ENCODE measurements at regions not wholly inside any gene's neighbourhood (a gene's known extent, or its start where the extent isn't known, plus 50 kb on each side); places are given as distances from the start of the nearest gene placed in this dataset.

- Histone ChIP-seq H3K4me3 (ENCODE audit: low read depth in 1 of 2, low read length in 2 of 2) (no peak overlapping the region), H3K27me3 (ENCODE audit: low read depth, low read length) (no peaks in the 10 kb centered on the region), H3K27ac (ENCODE audit: low read length) (no peak overlapping the region), H3K36me3 (ENCODE audit: control insufficient read depth in 1 of 2, insufficient read depth in 2 of 2, low read length in 2 of 2) (no peaks in the 10 kb centered on the region), H3K9me3 (ENCODE audit: control insufficient read depth in 1 of 2, low read length in 2 of 2) (no peaks in the 10 kb centered on the region), H3K4me1 (ENCODE audit: control insufficient read depth in 1 of 2, insufficient read depth in 2 of 2, low read length in 2 of 2) (no peaks in the 10 kb centered on the region)
These were observed 844.3 kb upstream of the SEMA6D start for GRCh38 chr15:46872981-46873330.

- no peaks in the 10 kb centered on the region for H3K36me3 ChIP-seq (ENCODE audit: control insufficient read depth in 1 of 2, insufficient read depth in 2 of 2, low read length in 2 of 2)
- H3K9me3 ChIP-seq (ENCODE audit: control insufficient read depth in 1 of 2, low read length in 2 of 2), result peaks cover 0 to 2% of the 10 kb centered on the region in 2 donors
- H3K4me1 ChIP-seq (ENCODE audit: control insufficient read depth in 1 of 2, insufficient read depth in 2 of 2, low read length in 2 of 2), result no peaks in the 10 kb centered on the region
- no peak overlapping the region for H3K4me3 ChIP-seq (ENCODE audit: low read depth in 1 of 2, low read length in 2 of 2)
- no peaks in the 10 kb centered on the region for H3K27me3 ChIP-seq (ENCODE audit: low read depth, low read length)
- no peak overlapping the region for H3K27ac ChIP-seq (ENCODE audit: low read length)
These were observed 838.1 kb upstream of the SEMA6D start for GRCh38 chr15:46879032-46879770.

- Histone ChIP-seq H3K36me3 (ENCODE audit: control insufficient read depth in 1 of 2, insufficient read depth in 2 of 2, low read length in 2 of 2) (no peaks in the 10 kb centered on the region), H3K27me3 (ENCODE audit: low read depth, low read length) (no peaks in the 10 kb centered on the region), H3K4me3 (ENCODE audit: low read depth in 1 of 2, low read length in 2 of 2) (no peak overlapping the region), H3K4me1 (ENCODE audit: control insufficient read depth in 1 of 2, insufficient read depth in 2 of 2, low read length in 2 of 2) (no peaks in the 10 kb centered on the region), H3K27ac (ENCODE audit: low read length) (no peak overlapping the region), H3K9me3 (ENCODE audit: control insufficient read depth in 1 of 2, low read length in 2 of 2) (peaks cover 0 to 2% of the 10 kb centered on the region in 2 donors)
These were observed 836.5 kb upstream of the SEMA6D start for GRCh38 chr15:46880791-46881190.

- no peaks in the 10 kb centered on the region for H3K9me3 ChIP-seq (ENCODE audit: control insufficient read depth in 1 of 2, low read length in 2 of 2)
- no peak overlapping the region for H3K4me3 ChIP-seq (ENCODE audit: low read depth in 1 of 2, low read length in 2 of 2)
- no peaks in the 10 kb centered on the region for H3K27me3 ChIP-seq (ENCODE audit: low read depth, low read length)
- H3K27ac ChIP-seq (ENCODE audit: low read length), result no peak overlapping the region
- H3K36me3 ChIP-seq (ENCODE audit: control insufficient read depth in 1 of 2, insufficient read depth in 2 of 2, low read length in 2 of 2), result no peaks in the 10 kb centered on the region
- H3K4me1 ChIP-seq (ENCODE audit: control insufficient read depth in 1 of 2, insufficient read depth in 2 of 2, low read length in 2 of 2), result peaks cover 0 to 2% of the 10 kb centered on the region in 2 donors
These were observed 824.6 kb upstream of the SEMA6D start for GRCh38 chr15:46892621-46893160.

GRCh38 chr15:46894644-46895043, 822.7 kb upstream of the SEMA6D start:
- Histone ChIP-seq H3K27ac (ENCODE audit: low read length) (no peak overlapping the region), H3K9me3 (ENCODE audit: control insufficient read depth in 1 of 2, low read length in 2 of 2) (no peaks in the 10 kb centered on the region), H3K36me3 (ENCODE audit: control insufficient read depth in 1 of 2, insufficient read depth in 2 of 2, low read length in 2 of 2) (no peaks in the 10 kb centered on the region), H3K4me3 (ENCODE audit: low read depth in 1 of 2, low read length in 2 of 2) (no peak overlapping the region), H3K4me1 (ENCODE audit: control insufficient read depth in 1 of 2, insufficient read depth in 2 of 2, low read length in 2 of 2) (peaks cover 0 to 3% of the 10 kb centered on the region in 2 donors), H3K27me3 (ENCODE audit: low read depth, low read length) (no peaks in the 10 kb centered on the region)

- no peaks in the 10 kb centered on the region for H3K36me3 ChIP-seq (ENCODE audit: control insufficient read depth in 1 of 2, insufficient read depth in 2 of 2, low read length in 2 of 2)
- H3K4me3 ChIP-seq (ENCODE audit: low read depth in 1 of 2, low read length in 2 of 2), result no peak overlapping the region
- peaks cover 0 to 3% of the 10 kb centered on the region in 2 donors for H3K4me1 ChIP-seq (ENCODE audit: control insufficient read depth in 1 of 2, insufficient read depth in 2 of 2, low read length in 2 of 2)
- no peaks in the 10 kb centered on the region for H3K27me3 ChIP-seq (ENCODE audit: low read depth, low read length)
- H3K9me3 ChIP-seq (ENCODE audit: control insufficient read depth in 1 of 2, low read length in 2 of 2), result no peaks in the 10 kb centered on the region
- H3K27ac ChIP-seq (ENCODE audit: low read length), result no peak overlapping the region
These were observed 820.0 kb upstream of the SEMA6D start for GRCh38 chr15:46897266-46897665.

- Histone ChIP-seq H3K9me3 (ENCODE audit: control insufficient read depth in 1 of 2, low read length in 2 of 2) (no peaks in the 10 kb centered on the region), H3K36me3 (ENCODE audit: control insufficient read depth in 1 of 2, insufficient read depth in 2 of 2, low read length in 2 of 2) (no peaks in the 10 kb centered on the region), H3K27me3 (ENCODE audit: low read depth, low read length) (no peaks in the 10 kb centered on the region), H3K4me3 (ENCODE audit: low read depth in 1 of 2, low read length in 2 of 2) (no peak overlapping the region), H3K27ac (ENCODE audit: low read length) (no peak overlapping the region), H3K4me1 (ENCODE audit: control insufficient read depth in 1 of 2, insufficient read depth in 2 of 2, low read length in 2 of 2) (peaks cover 0 to 3% of the 10 kb centered on the region in 2 donors)
These were observed 816.3 kb upstream of the SEMA6D start for GRCh38 chr15:46901001-46901400.

GRCh38 chr15:46917721-46918252, 799.5 kb upstream of the SEMA6D start:
- no peaks in the 10 kb centered on the region for H3K27me3 ChIP-seq (ENCODE audit: low read depth, low read length)
- no peaks in the 10 kb centered on the region for H3K36me3 ChIP-seq (ENCODE audit: control insufficient read depth in 1 of 2, insufficient read depth in 2 of 2, low read length in 2 of 2)
- H3K9me3 ChIP-seq (ENCODE audit: control insufficient read depth in 1 of 2, low read length in 2 of 2), result no peaks in the 10 kb centered on the region
- H3K4me1 ChIP-seq (ENCODE audit: control insufficient read depth in 1 of 2, insufficient read depth in 2 of 2, low read length in 2 of 2), result no peaks in the 10 kb centered on the region
- H3K27ac ChIP-seq (ENCODE audit: low read length), result no peak overlapping the region
- no peak overlapping the region for H3K4me3 ChIP-seq (ENCODE audit: low read depth in 1 of 2, low read length in 2 of 2)

GRCh38 chr15:46918462-46919140, 798.7 kb upstream of the SEMA6D start:
- H3K9me3 ChIP-seq (ENCODE audit: control insufficient read depth in 1 of 2, low read length in 2 of 2), result no peaks in the 10 kb centered on the region

GRCh38 chr15:46921891-46922290, 795.4 kb upstream of the SEMA6D start:
- H3K4me3 ChIP-seq (ENCODE audit: low read depth in 1 of 2, low read length in 2 of 2), result no peak overlapping the region
- no peaks in the 10 kb centered on the region for H3K9me3 ChIP-seq (ENCODE audit: control insufficient read depth in 1 of 2, low read length in 2 of 2)
- H3K36me3 ChIP-seq (ENCODE audit: control insufficient read depth in 1 of 2, insufficient read depth in 2 of 2, low read length in 2 of 2), result no peaks in the 10 kb centered on the region
- no peaks in the 10 kb centered on the region for H3K27me3 ChIP-seq (ENCODE audit: low read depth, low read length)
- no peaks in the 10 kb centered on the region for H3K4me1 ChIP-seq (ENCODE audit: control insufficient read depth in 1 of 2, insufficient read depth in 2 of 2, low read length in 2 of 2)
- H3K27ac ChIP-seq (ENCODE audit: low read length), result no peak overlapping the region

More at GRCh38 chr15:46918462-46919140, 798.7 kb upstream of the SEMA6D start:
- H3K27ac ChIP-seq (ENCODE audit: low read length), result no peak overlapping the region
- no peaks in the 10 kb centered on the region for H3K36me3 ChIP-seq (ENCODE audit: control insufficient read depth in 1 of 2, insufficient read depth in 2 of 2, low read length in 2 of 2)
- no peaks in the 10 kb centered on the region for H3K27me3 ChIP-seq (ENCODE audit: low read depth, low read length)
- H3K4me1 ChIP-seq (ENCODE audit: control insufficient read depth in 1 of 2, insufficient read depth in 2 of 2, low read length in 2 of 2), result no peaks in the 10 kb centered on the region
- H3K4me3 ChIP-seq (ENCODE audit: low read depth in 1 of 2, low read length in 2 of 2), result no peak overlapping the region

GRCh38 chr15:46930426-46930825, 786.9 kb upstream of the SEMA6D start:
- Histone ChIP-seq H3K4me1 (ENCODE audit: control insufficient read depth in 1 of 2, insufficient read depth in 2 of 2, low read length in 2 of 2) (no peaks in the 10 kb centered on the region), H3K27ac (ENCODE audit: low read length) (no peak overlapping the region), H3K4me3 (ENCODE audit: low read depth in 1 of 2, low read length in 2 of 2) (no peak overlapping the region), H3K36me3 (ENCODE audit: control insufficient read depth in 1 of 2, insufficient read depth in 2 of 2, low read length in 2 of 2) (no peaks in the 10 kb centered on the region), H3K27me3 (ENCODE audit: low read depth, low read length) (no peaks in the 10 kb centered on the region), H3K9me3 (ENCODE audit: control insufficient read depth in 1 of 2, low read length in 2 of 2) (no peaks in the 10 kb centered on the region)

All from muscle layer of duodenum (tissue), 2 donors.